IMR-90 (cell line): ENCODE measurements at regions not wholly inside any gene's neighbourhood (a gene's known extent, or its start where the extent isn't known, plus 50 kb on each side); places are given as distances from the start of the nearest gene placed in this dataset.

Experiments used
- CTCF ChIP-seq: conservative IDR thresholded peaks from 2 replicates; pipeline ENCODE4 v1.5.1; 2012; ENCODE audit warnings: mild to moderate bottlenecking, low read depth, low read length, improper control_type of control experiment
- MAFK ChIP-seq: IDR thresholded peaks from 2 replicates; pipeline ENCODE4 v1.6.1; 2012; ENCODE audit warnings: low read depth, low read length, improper control_type of control experiment
- POLR2A ChIP-seq: IDR thresholded peaks from 2 replicates; pipeline ENCODE4 v1.6.1; 2012; ENCODE audit warnings: mild to moderate bottlenecking, low read depth, low read length
- RCOR1 ChIP-seq: IDR thresholded peaks from 2 replicates; pipeline ENCODE4 v1.6.1; 2012; ENCODE audit warnings: mild to moderate bottlenecking, low read length, improper control_type of control experiment; ENCODE audit not compliant: insufficient replicate concordance
- SMC3 ChIP-seq: fragments of 150-350 bp; IDR thresholded peaks from 2 replicates; pipeline ENCODE4 v1.6.1; 2016; ENCODE audit warnings: low read depth, mild to moderate bottlenecking, antibody characterized with exemption, low read length, moderate library complexity
- USF2 ChIP-seq: fragments of 150-350 bp; IDR thresholded peaks from 2 replicates; pipeline ENCODE4 v1.6.1; 2017; ENCODE audit warnings: mild to moderate bottlenecking, antibody characterized with exemption, low read length, low read depth

GRCh38 chr2:12081481-12082210 lies 335.2 kb downstream of the LPIN1 start:
- TF ChIP-seq POLR2A, result no peak
- TF ChIP-seq CTCF, result no peak
- TF ChIP-seq RCOR1, result no peak
- TF ChIP-seq SMC3, result no peak
- no peak for TF ChIP-seq USF2
- no peak for TF ChIP-seq MAFK
